Spinal cord (tissue), 9 donors: ENCODE measurements at regions not wholly inside any gene's neighbourhood (a gene's known extent, or its start where the extent isn't known, plus 50 kb on each side); places are given as distances from the start of the nearest gene placed in this dataset.

Experiments used
- DNase-seq, 6 donors: peaks; one replicate each; pipeline versions ENCODE4 v3.0.0 to v3.0.0-alpha.2; 2013 to 2015; ENCODE audit warnings: low spot score in 6 of 6, low read depth in 4 of 6
- H3K27ac ChIP-seq: one replicate; pipeline ENCODE4 v1.5.1; 2013; ENCODE audit warnings: low read depth, low read length, control low read depth
- H3K27me3 ChIP-seq: one replicate; pipeline ENCODE4 v1.6.1; 2013; ENCODE audit warnings: low read length; ENCODE audit not compliant: control insufficient read depth, insufficient read depth
- H3K36me3 ChIP-seq: one replicate; pipeline ENCODE4 v1.6.1; 2013; ENCODE audit warnings: low read length; ENCODE audit not compliant: control insufficient read depth, insufficient read depth
- H3K4me1 ChIP-seq: one replicate; pipeline ENCODE4 v1.6.1; 2013; ENCODE audit warnings: low read length; ENCODE audit not compliant: control insufficient read depth, insufficient read depth
- H3K4me3 ChIP-seq: one replicate; pipeline ENCODE4 v1.5.1; 2013; ENCODE audit warnings: low read depth, low read length, control low read depth
- H3K9me3 ChIP-seq: one replicate; pipeline ENCODE4 v1.6.1; 2013; ENCODE audit warnings: low read length; ENCODE audit not compliant: control insufficient read depth, insufficient read depth
- WGBS: methylation state at CpG from one replicate; pipeline ENCODE4 v1.1.5; 2013; ENCODE audit warnings: missing lambda C conversion rate; ENCODE audit not compliant: insufficient coverage; 5-methylcytosine and 5-hydroxymethylcytosine counted together
- donor health status: healthy.

DNA sequence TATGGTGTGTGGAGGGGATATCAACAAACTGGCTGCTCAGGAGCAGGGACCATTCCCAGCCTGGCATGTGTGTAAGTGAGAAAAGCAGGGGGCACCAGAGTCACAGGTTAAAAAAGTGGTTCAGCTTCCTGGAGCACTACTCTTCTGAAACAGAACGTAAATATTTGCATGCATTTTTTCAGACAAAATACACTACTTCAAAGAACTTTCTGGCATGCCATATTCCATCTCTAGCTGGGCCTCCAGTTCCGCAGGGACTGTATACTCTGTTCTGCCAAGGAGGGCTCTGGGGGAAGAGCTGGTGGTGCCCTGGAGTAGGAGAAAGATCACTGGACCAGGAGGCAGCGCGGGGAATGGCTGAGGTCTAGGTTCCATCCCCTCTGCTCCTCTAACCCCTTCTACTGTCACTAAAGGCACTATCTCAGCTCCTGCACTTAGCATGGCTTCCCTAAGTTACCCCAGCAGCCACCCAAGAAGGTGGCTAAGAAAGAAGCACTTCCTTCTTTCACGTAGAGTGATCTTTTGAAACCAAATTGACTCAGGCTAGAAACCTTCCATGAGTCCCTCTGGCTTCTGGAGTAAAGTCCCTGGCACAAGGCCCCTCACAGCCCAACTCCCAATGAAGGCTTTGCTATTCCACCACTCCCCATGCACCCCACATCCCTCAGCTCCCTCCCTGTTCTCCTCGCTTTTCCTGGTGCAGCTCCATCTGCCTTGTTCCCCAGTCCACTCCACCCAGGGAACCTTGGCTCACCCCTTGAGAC is 57.6 kb upstream of the CABLES1 start:
- Histone ChIP-seq H3K27ac (no peak overlapping the region), H3K9me3 (no peaks in the 10 kb centered on the region)
- WGBS = 72% methylated on average over 3 of the region's 6 CpGs

DNA sequence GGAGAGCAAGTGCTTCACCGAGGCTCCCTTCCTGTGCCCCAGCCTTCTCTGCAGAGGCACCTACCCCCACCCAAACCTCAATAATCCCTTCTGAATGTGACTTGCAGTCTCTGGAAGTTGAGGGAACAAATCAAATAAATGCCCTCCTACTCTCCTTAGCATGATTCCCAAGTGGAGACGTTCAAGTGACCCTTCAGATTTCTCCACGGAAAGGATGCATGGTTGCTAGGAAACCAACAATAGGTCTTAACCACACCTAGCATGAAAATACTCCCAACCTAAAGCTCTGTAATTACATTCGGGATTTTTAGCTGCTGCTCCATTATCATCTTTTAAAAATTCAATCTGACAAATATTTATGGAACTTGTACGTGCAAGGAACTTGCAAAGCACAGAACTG is 50.2 kb upstream of the CABLES1 start:
- H3K36me3 ChIP-seq = no peaks in the 10 kb centered on the region
- H3K9me3 ChIP-seq = no peaks in the 10 kb centered on the region
- peak in 1 of 6 donors; percentile 71 for DNase-seq
- no peak overlapping the region for H3K27ac ChIP-seq
- no peak overlapping the region for H3K4me3 ChIP-seq
- 32% methylated on average over 3 of the region's 5 CpGs for WGBS
- no peaks in the 10 kb centered on the region for H3K27me3 ChIP-seq
- no peaks in the 10 kb centered on the region for H3K4me1 ChIP-seq

More for the DNA sequence above, 57.6 kb upstream of the CABLES1 start:
- DNase-seq = peak in 1 of 6 donors; percentile 22
- Histone ChIP-seq H3K36me3 (no peaks in the 10 kb centered on the region), H3K27me3 (no peaks in the 10 kb centered on the region), H3K4me3 (no peak overlapping the region), H3K4me1 (no peaks in the 10 kb centered on the region)
